ENCODE measurements at regions not wholly inside any gene's neighbourhood (a gene's known extent, or its start where the extent isn't known, plus 50 kb on each side); places are given as distances from the start of the nearest gene placed in this dataset.

DNA sequence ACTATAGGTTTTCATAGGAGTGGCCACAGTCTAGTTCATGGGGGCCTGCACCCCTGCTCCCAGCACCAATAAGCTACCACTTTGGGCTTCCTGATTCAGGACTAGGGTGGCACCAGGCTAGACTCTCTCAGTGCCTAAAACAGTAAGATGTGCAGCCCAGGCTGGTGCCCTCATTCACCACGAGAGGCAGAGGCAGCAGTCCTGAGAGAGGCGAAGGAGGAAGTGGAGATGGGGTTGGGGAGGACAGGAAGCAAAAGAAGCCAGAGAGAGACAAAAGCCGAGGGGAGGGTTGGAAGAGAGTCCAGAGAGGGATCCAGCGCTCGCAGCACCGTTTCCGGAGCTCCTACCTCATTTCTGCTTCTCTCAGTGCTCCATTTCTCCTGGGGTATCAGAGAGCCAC is 180.9 kb downstream of the MED10 start:
- TF ChIP-seq POLR2AphosphoS5 (IDR thresholded peaks at IDR 0.05; ENCODE audit: low read depth, low read length) (no peak), TAF1 (IDR thresholded peaks at IDR 0.05; ENCODE audit: borderline replicate concordance, low read depth, low read length) (no peak), POLR2A (IDR thresholded peaks at IDR 0.05; ENCODE audit: low read depth, low read length) (no peak)

All from GM12892 (cell line).